SU-DHL-6 (cell line): ENCODE measurements at regions not wholly inside any gene's neighbourhood (a gene's known extent, or its start where the extent isn't known, plus 50 kb on each side); places are given as distances from the start of the nearest gene placed in this dataset.

Experiments
- H2AFZ ChIP-seq: fragments of 200-600 bp; sonication (generic); 2 replicates; pipeline ENCODE4 v1.6.1; 2014; ENCODE audit warnings: low read depth, mild to moderate bottlenecking, moderate library complexity, mixed read lengths, antibody characterized with exemption, low read length; ENCODE audit not compliant: severe bottlenecking
- H3F3A ChIP-seq: fragments of 200-600 bp; shearing (Covaris generic); 2 replicates; pipeline ENCODE4 v1.6.0; 2016; ENCODE audit warnings: antibody characterized with exemption, mild to moderate bottlenecking; ENCODE audit not compliant: insufficient read depth
- H3K27ac ChIP-seq: fragments of 200-600 bp; sonication (generic); 2 replicates; pipeline ENCODE4 v1.5.1; 2016; ENCODE audit warnings: low read depth, mild to moderate bottlenecking, low read length, moderate library complexity, mixed read lengths
- H3K27me3 ChIP-seq: fragments of 200-600 bp; sonication (generic), shearing (Covaris generic); 2 replicates; pipeline ENCODE4 v1.6.0; 2014; ENCODE audit warnings: mild to moderate bottlenecking, low read length
- H3K36me3 ChIP-seq: fragments of 200-600 bp; sonication (generic); 2 replicates; pipeline ENCODE4 v1.6.1; 2014; ENCODE audit warnings: mild to moderate bottlenecking, low read length, mixed read lengths
- H3K4me2 ChIP-seq: fragments of 300-600, 200-600 bp; shearing (Covaris generic), sonication (generic); 2 replicates; pipeline ENCODE4 v1.6.0; 2014; ENCODE audit warnings: low read length, low read depth, mild to moderate bottlenecking; ENCODE audit not compliant: poor library complexity, severe bottlenecking
- H3K4me3 ChIP-seq: fragments of 200-600 bp; sonication (generic); 2 replicates; pipeline ENCODE4 v1.5.1; 2014; ENCODE audit warnings: antibody characterized with exemption, low read length, mild to moderate bottlenecking, mixed read lengths; ENCODE audit not compliant: insufficient read depth, poor library complexity, severe bottlenecking
- H3K79me2 ChIP-seq: fragments of 200-600 bp; sonication (generic); 2 replicates; pipeline ENCODE4 v1.6.1; 2014; ENCODE audit warnings: mild to moderate bottlenecking, low read length, moderate library complexity; ENCODE audit not compliant: insufficient read depth
- H3K9ac ChIP-seq: fragments of 200-600 bp; sonication (generic); 2 replicates; pipeline ENCODE4 v1.7.0; 2014; ENCODE audit warnings: mild to moderate bottlenecking, low read length
- H3K9me2 ChIP-seq: fragments of 200-600 bp; sonication (generic); replicated peaks from 2 replicates; pipeline ENCODE4 v1.6.1; 2014; ENCODE audit warnings: low read length; ENCODE audit not compliant: insufficient read depth
- H3K9me3 ChIP-seq: fragments of 200-600 bp; sonication (generic); 2 replicates; pipeline ENCODE4 v1.6.1; 2014; ENCODE audit warnings: low read length, mixed read lengths; ENCODE audit not compliant: insufficient read depth
- H4K20me1 ChIP-seq: fragments of 200-600 bp; sonication (generic); 2 replicates; pipeline ENCODE4 v1.6.1; 2014; ENCODE audit warnings: low read depth, mild to moderate bottlenecking, antibody characterized with exemption, low read length, moderate library complexity, mixed read lengths
- EZH2phosphoT487 ChIP-seq: fragments of 200-600 bp; sonication (generic), shearing (Covaris generic); conservative IDR thresholded peaks from 2 replicates; pipeline ENCODE4 v1.6.1; 2018; ENCODE audit warnings: mild to moderate bottlenecking, antibody characterized with exemption, low read length, moderate library complexity, mixed read lengths
- TF ChIP-seq, protein P1 (sequence below): fragments of 200-600 bp; sonication (generic); IDR thresholded peaks from one replicate; pipeline ENCODE4 v1.5.1; 2017; ENCODE audit warnings: antibody characterized with exemption, mild to moderate bottlenecking, low read length, moderate library complexity; ENCODE audit not compliant: insufficient read depth, poor library complexity, severe bottlenecking

DNA sequence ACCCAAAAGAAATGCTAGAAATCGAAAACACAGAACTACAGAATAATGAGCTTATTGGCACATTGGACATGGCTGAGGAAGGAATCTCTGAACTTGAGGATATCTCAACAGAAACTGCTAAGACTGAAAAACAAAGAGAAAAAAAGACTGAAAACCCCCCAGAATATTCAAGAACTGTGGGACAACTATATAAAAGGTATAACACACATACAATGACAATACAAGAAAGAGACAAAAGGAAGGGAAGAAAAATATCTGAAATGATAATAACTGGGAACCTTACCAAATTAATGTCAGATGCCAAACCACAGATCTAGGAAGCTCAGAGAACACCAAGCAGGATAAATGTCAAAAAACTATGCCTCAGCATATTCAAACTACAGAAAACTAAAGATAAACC lies 68.6 kb upstream of the TNPO1 start:
- Histone ChIP-seq H3K27ac (no peak overlapping the region), H3K4me3 (no peak overlapping the region), H4K20me1 (no peaks in the 10 kb centered on the region), H3K36me3 (no peaks in the 10 kb centered on the region), H3K9me3 (no peaks in the 10 kb centered on the region), H3K4me2 (no peak overlapping the region), H3K9ac (no peak overlapping the region), H3F3A (no peaks in the 10 kb centered on the region), H3K79me2 (no peaks in the 10 kb centered on the region), H3K9me2 (no peaks in the 10 kb centered on the region), H3K27me3 (no peaks in the 10 kb centered on the region), H2AFZ (no peak overlapping the region)
- TF ChIP-seq, protein P1, sequence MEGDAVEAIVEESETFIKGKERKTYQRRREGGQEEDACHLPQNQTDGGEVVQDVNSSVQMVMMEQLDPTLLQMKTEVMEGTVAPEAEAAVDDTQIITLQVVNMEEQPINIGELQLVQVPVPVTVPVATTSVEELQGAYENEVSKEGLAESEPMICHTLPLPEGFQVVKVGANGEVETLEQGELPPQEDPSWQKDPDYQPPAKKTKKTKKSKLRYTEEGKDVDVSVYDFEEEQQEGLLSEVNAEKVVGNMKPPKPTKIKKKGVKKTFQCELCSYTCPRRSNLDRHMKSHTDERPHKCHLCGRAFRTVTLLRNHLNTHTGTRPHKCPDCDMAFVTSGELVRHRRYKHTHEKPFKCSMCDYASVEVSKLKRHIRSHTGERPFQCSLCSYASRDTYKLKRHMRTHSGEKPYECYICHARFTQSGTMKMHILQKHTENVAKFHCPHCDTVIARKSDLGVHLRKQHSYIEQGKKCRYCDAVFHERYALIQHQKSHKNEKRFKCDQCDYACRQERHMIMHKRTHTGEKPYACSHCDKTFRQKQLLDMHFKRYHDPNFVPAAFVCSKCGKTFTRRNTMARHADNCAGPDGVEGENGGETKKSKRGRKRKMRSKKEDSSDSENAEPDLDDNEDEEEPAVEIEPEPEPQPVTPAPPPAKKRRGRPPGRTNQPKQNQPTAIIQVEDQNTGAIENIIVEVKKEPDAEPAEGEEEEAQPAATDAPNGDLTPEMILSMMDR, result no peak
- TF ChIP-seq EZH2phosphoT487, result no peak

DNA sequence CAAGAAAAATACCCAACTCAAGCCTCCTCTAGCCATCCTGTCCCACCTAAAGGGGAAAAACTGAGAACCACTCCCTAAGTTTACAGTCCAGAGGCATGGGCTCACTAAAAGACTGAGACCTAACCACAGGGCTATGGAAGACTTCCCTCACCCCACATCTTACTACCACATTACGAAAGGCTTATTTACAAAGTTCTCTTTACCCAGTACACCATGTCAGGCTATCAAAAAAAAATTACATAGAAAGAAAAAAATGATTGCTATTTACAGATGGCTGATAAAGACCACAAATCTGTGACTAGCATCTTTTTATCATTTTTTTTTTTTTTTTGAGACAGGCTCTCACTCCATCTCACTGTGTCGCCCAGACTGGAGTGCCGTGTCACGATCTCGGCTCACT lies 69.7 kb upstream of the TNPO1 start:
- no peak for TF ChIP-seq EZH2phosphoT487
- TF ChIP-seq, protein P1, result no peak

GRCh38 chr5:72744136-72744535 lies 72.3 kb upstream of the TNPO1 start:
- Histone ChIP-seq H3K27me3 (no peaks in the 10 kb centered on the region), H3K4me2 (no peak overlapping the region), H3K9me2 (no peaks in the 10 kb centered on the region), H3K9ac (no peak overlapping the region), H2AFZ (no peak overlapping the region), H3K9me3 (no peaks in the 10 kb centered on the region), H3F3A (no peaks in the 10 kb centered on the region), H3K36me3 (no peaks in the 10 kb centered on the region), H4K20me1 (no peaks in the 10 kb centered on the region), H3K27ac (no peak overlapping the region), H3K4me3 (no peak overlapping the region), H3K79me2 (no peaks in the 10 kb centered on the region)
- TF ChIP-seq, protein P1, result no peak
- no peak for TF ChIP-seq EZH2phosphoT487

More for the DNA sequence above, 69.7 kb upstream of the TNPO1 start:
- no peak overlapping the region for H3K9ac ChIP-seq
- no peaks in the 10 kb centered on the region for H3K36me3 ChIP-seq
- no peaks in the 10 kb centered on the region for H3K79me2 ChIP-seq
- no peaks in the 10 kb centered on the region for H4K20me1 ChIP-seq
- no peaks in the 10 kb centered on the region for H3K27me3 ChIP-seq
- no peaks in the 10 kb centered on the region for H3K9me3 ChIP-seq
- no peak overlapping the region for H3K4me2 ChIP-seq
- H3K9me2 ChIP-seq, result no peaks in the 10 kb centered on the region
- H3K4me3 ChIP-seq, result no peak overlapping the region
- H2AFZ ChIP-seq, result no peak overlapping the region
- H3K27ac ChIP-seq, result no peak overlapping the region
- H3F3A ChIP-seq, result no peaks in the 10 kb centered on the region

DNA sequence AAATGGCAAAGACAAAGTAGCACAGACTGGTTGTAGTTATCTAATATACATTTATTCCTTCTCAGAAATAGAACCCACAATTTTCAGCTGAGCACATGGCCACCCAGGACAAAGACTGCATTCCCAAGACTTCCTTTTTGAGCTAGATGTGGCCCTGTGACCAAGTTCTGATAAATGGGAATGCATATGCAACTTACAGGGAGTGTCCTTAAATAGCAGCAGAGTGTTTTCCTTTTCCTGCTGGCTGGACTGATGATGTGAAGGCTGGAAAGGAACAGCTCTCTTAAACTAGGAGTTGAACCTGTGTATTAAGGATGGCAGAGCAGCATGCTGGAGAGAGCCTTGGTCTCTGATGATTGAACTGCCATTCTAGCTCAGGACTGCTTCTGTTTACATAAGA lies 74.7 kb upstream of the TNPO1 start:
- Histone ChIP-seq H4K20me1 (no peaks in the 10 kb centered on the region), H3K9me3 (no peaks in the 10 kb centered on the region), H3K27me3 (no peaks in the 10 kb centered on the region), H3K4me2 (no peak overlapping the region), H3F3A (no peaks in the 10 kb centered on the region), H3K36me3 (no peaks in the 10 kb centered on the region), H3K79me2 (no peaks in the 10 kb centered on the region), H2AFZ (no peak overlapping the region), H3K9me2 (no peaks in the 10 kb centered on the region), H3K9ac (no peak overlapping the region), H3K4me3 (no peak overlapping the region), H3K27ac (no peak overlapping the region)
- TF ChIP-seq, protein P1, result no peak
- no peak for TF ChIP-seq EZH2phosphoT487
